DND-41 (cell line): ENCODE measurements at regions not wholly inside any gene's neighbourhood (a gene's known extent, or its start where the extent isn't known, plus 50 kb on each side); places are given as distances from the start of the nearest gene placed in this dataset.

ENCODE experiments used
- ATAC-seq: fragments of 200-7000 bp; cut with Tn5 transposase; 3 replicates; pipeline ENCODE4 v1.9.1; 2021; ENCODE audit warnings: low read depth; ENCODE audit not compliant: insufficient read depth
- DNase-seq: peaks from one replicate; pipeline ENCODE4 v3.0.0-alpha.2; 2020
- H2AFZ ChIP-seq: 2 replicates; pipeline ENCODE4 v1.6.0; 2012; ENCODE audit warnings: low read depth, low read length
- H3K27ac ChIP-seq: 2 replicates; pipeline ENCODE4 v1.5.1; 2012; ENCODE audit warnings: low read length, inconsistent platforms
- H3K27me3 ChIP-seq: fragments of 200-600 bp; sonication (generic); 2 replicates; pipeline ENCODE4 v1.6.0; 2012; ENCODE audit warnings: low read length, mild to moderate bottlenecking, inconsistent platforms; ENCODE audit not compliant: insufficient read depth, poor library complexity
- H3K36me3 ChIP-seq: 2 replicates; pipeline ENCODE4 v1.5.1; 2012; ENCODE audit warnings: low read length, inconsistent platforms; ENCODE audit not compliant: insufficient read depth
- H3K4me1 ChIP-seq: 2 replicates; pipeline ENCODE4 v1.5.1; 2012; ENCODE audit warnings: mild to moderate bottlenecking, low read length; ENCODE audit not compliant: insufficient read depth
- H3K4me2 ChIP-seq: 2 replicates; pipeline ENCODE4 v1.6.0; 2012; ENCODE audit warnings: mild to moderate bottlenecking, moderate library complexity, low read length, inconsistent platforms; ENCODE audit not compliant: insufficient read depth
- H3K4me3 ChIP-seq, 2 experiments: fragments of 200-600 bp in 1 of 2; shearing (Covaris generic) in 1 of 2; 2 replicates each; pipeline ENCODE4 v1.5.1; 2012 to 2016; ENCODE audit warnings: inconsistent platforms in 2 of 2, low read length in 2 of 2, mild to moderate bottlenecking in 2 of 2, low read depth in 1 of 2, moderate library complexity in 1 of 2
- H3K79me2 ChIP-seq: 2 replicates; pipeline ENCODE4 v1.6.0; 2012; ENCODE audit warnings: low read length, inconsistent platforms; ENCODE audit not compliant: insufficient read depth
- H3K9ac ChIP-seq: 2 replicates; pipeline ENCODE4 v1.6.0; 2012; ENCODE audit warnings: low read depth, mild to moderate bottlenecking, inconsistent platforms, low read length, moderate library complexity
- H3K9me3 ChIP-seq: 2 replicates; pipeline ENCODE4 v1.5.1; 2012; ENCODE audit warnings: low read length, moderate library complexity, mild to moderate bottlenecking, inconsistent platforms; ENCODE audit not compliant: insufficient read depth, severe bottlenecking
- H4K20me1 ChIP-seq: 2 replicates; pipeline ENCODE4 v1.6.0; 2012; ENCODE audit warnings: low read length; ENCODE audit not compliant: insufficient read depth
- CTCF ChIP-seq: IDR thresholded peaks from 2 replicates; pipeline ENCODE4 v1.5.1; 2012; ENCODE audit warnings: borderline replicate concordance, low read length, moderate library complexity, mild to moderate bottlenecking; ENCODE audit not compliant: poor library complexity, severe bottlenecking; ENCODE audit errors: extremely low read depth
- EZH2 ChIP-seq: IDR thresholded peaks from 3 replicates; pipeline ENCODE4 v1.6.1; 2012; ENCODE audit warnings: borderline replicate concordance, low read depth, mild to moderate bottlenecking, moderate library complexity, low read length, inconsistent platforms; ENCODE audit not compliant: severe bottlenecking

GRCh38 chr12:65646127-65646643, 178.1 kb upstream of the HMGA2 start:
- Histone ChIP-seq H3K79me2 (no peaks in the 10 kb centered on the region), H3K4me1 (no peaks in the 10 kb centered on the region), H3K4me3 (no peak overlapping the region), H2AFZ (no peak overlapping the region), H3K9me3 (no peaks in the 10 kb centered on the region), H3K9ac (no peak overlapping the region), H3K4me2 (no peak overlapping the region), H3K36me3 (no peaks in the 10 kb centered on the region), H4K20me1 (no peaks in the 10 kb centered on the region), H3K27ac (no peak overlapping the region), H3K27me3 (peaks cover 2% of the 10 kb centered on the region)
- DNase-seq (no peak), ATAC-seq (no peak)
- no peak for TF ChIP-seq EZH2
- no peak for TF ChIP-seq CTCF

- Histone ChIP-seq H4K20me1 (no peaks in the 10 kb centered on the region), H3K27ac (no peak overlapping the region), H3K4me3 (no peak overlapping the region), H2AFZ (no peak overlapping the region), H3K9ac (no peak overlapping the region), H3K27me3 (peaks cover 2% of the 10 kb centered on the region), H3K4me1 (no peaks in the 10 kb centered on the region), H3K79me2 (no peaks in the 10 kb centered on the region), H3K36me3 (no peaks in the 10 kb centered on the region), H3K9me3 (no peaks in the 10 kb centered on the region), H3K4me2 (no peak overlapping the region)
- ATAC-seq (no peak), DNase-seq (no peak)
- no peak for TF ChIP-seq CTCF
- no peak for TF ChIP-seq EZH2
These were observed 177.2 kb upstream of the HMGA2 start for GRCh38 chr12:65647074-65647473.

GRCh38 chr12:65648461-65648860, 175.8 kb upstream of the HMGA2 start:
- ATAC-seq: no peak

More at GRCh38 chr12:65648461-65648860, 175.8 kb upstream of the HMGA2 start:
- Histone ChIP-seq H3K79me2 (no peaks in the 10 kb centered on the region), H3K4me3 (no peak overlapping the region), H3K36me3 (no peaks in the 10 kb centered on the region), H3K27ac (no peak overlapping the region), H3K9me3 (no peaks in the 10 kb centered on the region), H3K9ac (no peak overlapping the region), H3K27me3 (peaks cover 2% of the 10 kb centered on the region), H3K4me2 (no peak overlapping the region), H3K4me1 (no peaks in the 10 kb centered on the region), H4K20me1 (no peaks in the 10 kb centered on the region), H2AFZ (no peak overlapping the region)
- DNase-seq: no peak
- TF ChIP-seq CTCF (no peak), EZH2 (no peak)
